ENCODE measurements at regions not wholly inside any gene's neighbourhood (a gene's known extent, or its start where the extent isn't known, plus 50 kb on each side); places are given as distances from the start of the nearest gene placed in this dataset.

DNA sequence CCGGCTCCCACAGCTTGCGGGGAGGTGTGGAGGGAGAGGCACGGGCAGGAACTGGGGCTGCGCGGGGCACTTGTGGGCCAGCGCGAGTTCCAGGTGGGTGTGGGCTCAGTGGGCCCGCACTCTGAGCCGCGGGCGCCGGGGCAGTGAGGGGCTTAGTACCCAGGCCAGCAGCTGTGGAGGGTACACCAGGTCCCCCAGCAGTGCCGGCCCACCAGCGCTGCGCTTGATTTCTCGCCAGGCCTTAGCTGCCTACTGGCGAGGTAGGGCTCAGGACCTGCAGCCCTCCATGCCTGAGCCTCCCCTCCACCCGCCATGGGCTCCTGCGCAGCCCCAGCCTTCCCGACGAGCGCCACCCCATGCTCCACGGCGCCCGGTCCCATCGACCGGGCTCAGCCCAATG is 337.9 kb upstream of the ACVR2A start:
- no peak for DNase-seq (ENCODE audit: low spot score)

DNA sequence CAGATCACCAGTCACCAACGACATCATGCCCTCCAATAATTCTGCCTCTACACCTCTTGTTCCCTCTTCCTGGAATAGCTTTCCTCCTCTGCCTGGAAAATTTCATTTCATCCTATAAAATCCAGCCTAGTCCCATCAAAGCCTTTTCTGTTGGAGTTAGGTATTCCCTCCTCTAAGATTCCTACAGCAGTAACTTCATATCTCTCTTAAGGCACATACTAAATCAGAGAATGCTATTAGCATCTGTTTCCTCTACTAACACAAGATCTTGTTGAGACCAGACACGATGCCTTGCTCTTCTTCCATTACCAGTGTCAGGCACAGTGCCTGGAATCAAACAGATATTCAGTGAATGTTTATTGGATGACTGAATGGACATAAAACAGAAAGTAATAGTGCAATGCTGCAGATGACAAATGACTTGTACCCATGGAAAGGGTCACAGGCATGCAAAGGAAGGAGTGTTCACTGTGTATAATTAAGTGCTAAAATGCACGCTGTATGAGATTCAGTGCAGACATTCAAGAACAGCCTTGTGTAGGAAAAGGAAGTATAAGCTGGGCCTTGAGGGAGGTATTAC is 342.0 kb upstream of the ACVR2A start:
- DNase-seq (ENCODE audit: low spot score), result no peak

DNA sequence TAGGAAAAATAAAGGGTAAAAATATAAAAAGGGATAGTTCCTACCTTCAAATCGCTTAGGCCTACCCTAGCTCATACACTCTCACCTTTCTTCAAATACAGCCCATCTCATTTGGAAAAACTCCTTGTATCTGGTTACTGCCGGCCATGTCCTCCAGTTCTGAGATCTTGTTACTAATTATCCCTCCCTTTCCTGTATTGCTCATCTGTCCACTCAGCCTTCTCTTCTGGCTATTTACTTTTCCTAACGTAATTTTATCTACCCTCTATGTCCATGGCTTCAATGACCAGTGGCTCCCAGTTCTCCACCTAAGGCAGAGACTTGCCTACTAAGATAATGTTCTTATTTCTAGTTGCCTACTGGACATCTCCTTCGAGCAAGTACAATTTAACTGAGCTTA is 342.9 kb upstream of the ACVR2A start:
- no peak for DNase-seq (ENCODE audit: low spot score)

DNA sequence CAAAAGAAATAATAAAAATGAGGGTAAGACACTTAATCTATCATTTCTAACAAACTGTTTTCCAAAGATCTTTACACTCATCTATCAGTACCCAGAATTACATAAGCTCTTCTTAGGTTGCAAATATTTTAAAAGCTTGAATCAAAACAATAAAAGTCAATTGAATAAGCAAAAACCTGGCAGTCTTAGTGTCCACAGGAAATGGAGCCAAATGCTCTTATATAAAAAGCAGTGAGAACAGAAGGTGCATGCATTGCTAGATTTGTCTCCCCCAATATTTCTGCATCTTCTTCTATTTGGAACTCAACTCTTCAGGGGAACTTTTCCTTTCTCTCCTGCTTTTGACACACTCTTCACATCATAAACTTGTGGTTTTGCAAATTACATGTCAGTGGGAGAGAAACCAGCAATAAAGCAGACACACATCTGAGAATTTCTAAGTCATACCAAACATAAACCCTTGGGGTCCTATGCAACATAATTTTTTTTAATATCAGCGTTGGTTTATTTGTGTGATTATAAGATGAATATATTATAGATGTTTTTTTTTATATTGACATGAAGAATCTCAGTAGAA is 343.9 kb upstream of the ACVR2A start:
- DNase-seq (ENCODE audit: low spot score), result no peak

DNA sequence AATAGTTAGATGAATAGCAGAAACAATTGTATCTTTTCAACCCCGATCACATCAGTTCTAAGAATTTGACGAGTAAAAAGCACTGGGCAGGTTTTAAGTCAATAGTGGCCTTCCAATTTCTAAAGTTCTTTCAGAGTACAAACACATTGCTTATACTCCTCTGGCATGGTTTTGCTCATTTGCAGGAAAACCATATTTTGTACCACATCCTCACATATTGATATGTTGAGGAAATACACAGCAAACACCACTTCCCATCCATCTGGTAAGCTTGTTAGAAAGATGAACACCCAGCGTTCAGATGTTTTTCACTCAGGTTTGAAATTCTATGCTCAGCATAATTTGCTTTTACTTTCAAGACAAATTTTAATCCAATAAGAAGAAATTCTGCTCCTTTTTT is 344.6 kb upstream of the ACVR2A start:
- no peak for DNase-seq (ENCODE audit: low spot score)

DNA sequence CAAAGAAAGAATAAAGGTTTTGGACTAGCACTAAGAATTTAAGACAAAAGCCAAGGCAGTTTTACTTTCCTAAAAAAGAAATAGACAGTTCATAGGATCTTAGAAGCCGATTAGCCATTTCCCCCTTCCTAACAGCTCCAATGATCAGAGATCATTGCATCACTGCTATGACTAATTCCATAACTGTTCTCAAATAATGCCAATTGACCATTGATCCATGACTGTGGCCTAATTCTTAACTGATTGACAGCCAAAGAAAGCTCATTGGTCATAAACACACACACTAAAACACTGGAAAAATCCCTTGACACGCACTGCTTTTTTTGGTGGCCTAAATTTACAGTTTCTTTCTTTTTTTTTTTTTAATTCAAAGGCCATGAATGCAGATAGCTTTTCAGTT is 345.0 kb upstream of the ACVR2A start:
- DNase-seq (ENCODE audit: low spot score), result no peak

DNA sequence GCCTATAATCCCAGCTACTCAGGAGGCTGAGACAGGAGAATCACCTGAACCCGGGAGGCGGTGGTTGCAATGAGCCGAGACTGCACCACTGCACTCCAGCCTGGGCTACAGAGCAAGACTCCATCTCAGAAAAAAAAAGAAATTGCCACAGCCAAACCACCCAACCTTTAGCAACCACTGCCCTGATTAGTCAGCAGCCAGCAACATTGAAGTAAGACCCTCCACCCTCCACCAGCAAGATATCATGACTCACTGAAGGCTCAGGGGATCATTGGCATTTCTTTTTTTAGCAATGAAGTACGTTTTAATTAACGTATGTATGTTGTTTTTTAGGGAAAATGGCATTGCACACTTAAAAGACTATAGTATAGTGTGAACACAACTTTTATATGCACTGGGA is 349.1 kb upstream of the ACVR2A start:
- DNase-seq (ENCODE audit: low spot score), result no peak

DNA sequence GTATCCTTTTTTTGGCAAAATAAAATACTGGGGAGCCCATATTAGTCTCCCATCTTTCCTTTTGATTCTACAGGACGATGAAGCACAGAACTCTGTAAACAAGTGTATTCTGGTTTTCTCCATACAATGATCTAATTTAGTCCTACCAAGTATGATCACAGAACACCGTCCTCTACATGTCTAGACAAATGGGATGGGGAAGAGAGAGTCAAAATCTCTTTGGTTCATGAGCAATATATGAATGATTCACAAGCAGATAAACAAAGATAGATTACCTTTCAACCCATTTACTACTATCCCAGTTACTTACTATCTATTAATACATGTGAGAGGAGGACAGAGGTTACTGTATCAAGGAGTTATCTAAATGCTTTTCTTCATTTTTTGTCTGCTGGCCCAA is 352.4 kb upstream of the ACVR2A start:
- no peak for DNase-seq (ENCODE audit: low spot score)

DNA sequence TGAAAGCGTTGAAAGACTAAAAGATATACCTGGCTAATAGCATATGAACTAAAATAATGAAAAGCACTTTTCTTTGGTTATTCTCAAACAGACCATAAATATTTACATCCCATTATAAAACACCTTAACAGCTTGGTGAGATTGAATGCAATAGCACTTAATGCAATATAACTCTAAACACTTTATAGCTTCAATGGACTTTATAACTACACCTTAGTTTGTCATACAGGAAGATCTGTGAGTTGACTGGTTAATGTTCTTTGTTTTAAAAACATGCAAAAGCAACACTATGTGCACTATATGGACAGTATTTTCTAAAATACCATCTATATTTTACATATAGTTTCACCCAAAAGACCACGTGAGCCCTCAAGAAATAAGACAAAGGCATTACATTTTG is 353.3 kb upstream of the ACVR2A start:
- DNase-seq (ENCODE audit: low spot score), result no peak

DNA sequence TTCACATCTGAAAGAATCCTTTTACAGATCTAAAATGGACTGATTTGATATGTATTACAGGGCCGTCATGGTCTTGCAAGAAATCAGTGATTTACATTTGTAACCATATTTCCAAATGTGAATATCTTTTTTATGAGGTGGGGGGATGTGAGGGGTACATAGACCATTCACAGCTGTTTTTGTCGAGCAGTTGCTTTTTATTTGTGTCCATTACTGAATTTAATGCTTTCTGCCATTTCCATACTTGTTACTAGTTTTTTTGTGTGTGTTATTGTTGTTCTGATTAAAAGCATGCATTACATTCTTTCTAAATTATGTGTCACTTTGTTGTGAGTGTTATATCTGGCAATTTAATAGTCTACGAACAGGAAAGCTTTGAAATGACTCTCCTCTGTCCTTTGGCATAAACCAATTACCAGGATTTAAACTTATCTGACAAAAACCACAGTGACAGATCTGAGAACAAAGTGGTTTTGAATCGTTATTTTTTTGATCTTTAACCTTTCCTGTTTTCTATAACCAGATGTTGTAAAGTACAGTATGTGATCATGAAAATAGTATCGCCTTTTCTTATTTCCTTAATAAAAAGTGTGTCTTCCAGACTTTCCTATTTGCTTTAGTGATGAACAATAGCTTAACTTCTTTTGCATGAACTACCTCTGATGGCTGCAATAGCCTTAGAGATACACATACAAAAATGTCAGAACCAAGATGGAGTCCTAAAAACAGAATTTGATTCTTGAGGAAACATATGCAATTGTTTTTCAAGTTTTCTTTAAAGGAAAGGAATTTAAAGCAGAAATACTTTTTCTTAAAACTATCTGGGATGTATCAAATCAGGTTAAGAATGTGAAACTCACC is 354.2 kb upstream of the ACVR2A start:
- peak; percentile 5 for DNase-seq (ENCODE audit: low spot score)

DNA sequence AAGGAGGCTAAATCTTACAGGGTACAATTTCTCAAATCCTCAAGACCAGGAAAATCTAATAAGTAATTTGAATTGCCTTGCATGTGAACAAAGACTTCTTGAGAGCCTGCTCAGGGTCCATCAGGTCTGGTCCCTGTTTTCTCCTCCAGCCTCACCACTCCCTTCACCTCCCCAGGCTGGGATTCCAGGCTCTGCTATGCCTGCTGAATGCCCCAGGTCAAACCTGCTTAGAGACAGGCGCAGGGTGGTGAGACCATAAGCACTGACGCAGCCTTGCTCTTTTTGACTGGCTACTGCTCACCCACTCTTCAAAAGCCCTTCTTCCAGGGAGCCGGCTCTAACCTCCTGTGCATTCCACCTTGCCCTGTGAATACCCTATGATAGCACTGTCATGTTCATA is 356.4 kb upstream of the ACVR2A start:
- DNase-seq (ENCODE audit: low spot score), result peak; percentile 2

DNA sequence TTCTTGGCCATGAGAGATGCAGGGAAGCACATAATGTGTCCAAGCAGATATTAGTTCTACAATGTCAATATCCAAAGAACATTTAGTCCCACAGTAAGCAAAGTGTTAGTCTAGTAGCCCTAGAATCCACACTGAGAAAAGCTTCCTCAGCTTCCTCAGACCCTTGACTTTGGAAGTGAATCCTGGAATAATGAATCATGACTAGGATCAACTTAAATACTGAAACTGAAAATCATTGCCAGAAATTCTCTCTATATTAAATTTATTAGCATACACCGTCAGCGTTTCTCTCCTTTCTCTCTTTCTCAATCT is 356.9 kb upstream of the ACVR2A start:
- no peak for DNase-seq (ENCODE audit: low spot score)

DNA sequence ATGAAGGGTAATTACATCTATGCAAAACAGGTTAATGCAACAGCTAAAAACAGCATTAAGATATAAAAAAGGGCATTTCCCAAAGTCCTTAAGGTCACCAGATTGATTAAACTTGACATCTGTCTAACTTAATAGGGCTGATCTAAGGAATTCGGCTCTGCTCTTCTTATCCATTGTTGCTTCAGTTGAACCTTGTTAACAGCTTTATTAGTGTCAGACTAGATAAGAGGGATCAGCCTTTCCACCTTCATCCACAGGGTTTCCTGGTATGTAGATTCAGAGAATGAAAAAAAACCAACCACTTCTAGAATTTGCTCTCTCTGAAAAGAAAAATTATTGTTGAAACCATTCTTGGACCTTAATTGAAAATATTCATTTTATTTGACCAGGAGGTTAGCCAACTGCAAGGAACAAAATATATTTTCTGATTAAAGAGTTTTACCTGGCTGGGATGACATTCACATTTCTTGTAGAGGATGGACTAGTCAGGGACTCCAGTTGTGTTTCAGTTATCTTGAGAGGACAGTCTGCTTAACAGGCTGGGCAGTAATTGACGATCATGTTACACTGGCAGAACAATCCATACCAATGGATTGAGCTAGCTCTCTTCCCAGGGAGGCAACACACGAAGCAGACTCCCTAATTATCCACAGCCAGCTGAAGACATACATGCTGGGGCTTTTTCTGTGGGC is 357.4 kb upstream of the ACVR2A start:
- DNase-seq (ENCODE audit: low spot score), result peak; percentile 53

DNA sequence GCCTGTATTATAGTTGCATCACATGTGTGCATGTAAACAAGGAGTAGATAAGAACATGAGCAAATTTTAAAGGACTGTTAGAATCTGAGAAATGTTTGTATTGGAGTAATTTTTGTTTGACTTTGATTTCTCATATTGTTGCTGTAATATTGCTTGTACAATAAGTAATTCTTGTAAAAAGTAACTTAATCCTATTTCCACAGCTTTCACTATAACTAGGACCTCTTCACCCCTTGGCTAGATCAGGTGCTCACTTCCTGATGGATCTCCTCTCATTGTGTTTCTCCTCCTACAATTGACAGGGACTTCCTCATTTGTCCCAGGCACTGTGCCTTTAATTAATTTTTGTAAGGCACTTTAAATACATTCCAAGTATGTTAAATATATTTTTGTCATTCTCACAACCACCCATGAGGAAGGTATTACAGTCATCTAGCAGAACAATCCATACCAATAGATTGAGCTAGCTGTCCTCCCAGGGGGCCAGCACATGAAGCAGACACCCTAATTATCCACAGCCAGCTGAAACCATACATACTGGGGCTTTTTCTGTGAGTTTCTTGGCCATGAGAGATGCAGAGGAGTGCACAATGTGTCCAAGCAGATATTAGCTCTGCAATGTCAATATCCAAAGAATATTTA is 359.5 kb upstream of the ACVR2A start:
- no peak for DNase-seq (ENCODE audit: low spot score)

DNA sequence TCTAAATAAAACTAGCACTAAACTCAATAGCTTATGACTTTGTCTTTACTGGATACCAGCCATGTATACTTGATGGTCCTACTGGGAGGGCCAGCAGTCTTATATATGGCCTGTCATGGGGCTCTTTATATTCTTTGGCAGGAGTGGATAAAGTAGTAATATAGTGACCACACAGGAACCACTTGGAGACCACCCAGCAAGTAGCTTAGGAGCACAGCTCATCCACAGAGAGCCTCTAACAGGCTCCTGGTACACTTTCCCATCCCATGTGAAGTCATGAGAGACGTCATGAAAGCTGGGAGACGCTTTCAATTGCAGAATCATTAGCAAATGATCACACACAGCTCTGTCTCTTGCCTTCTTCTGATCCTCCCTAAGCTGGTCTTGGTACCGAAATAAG is 360.9 kb upstream of the ACVR2A start:
- no peak for DNase-seq (ENCODE audit: low spot score)

DNA sequence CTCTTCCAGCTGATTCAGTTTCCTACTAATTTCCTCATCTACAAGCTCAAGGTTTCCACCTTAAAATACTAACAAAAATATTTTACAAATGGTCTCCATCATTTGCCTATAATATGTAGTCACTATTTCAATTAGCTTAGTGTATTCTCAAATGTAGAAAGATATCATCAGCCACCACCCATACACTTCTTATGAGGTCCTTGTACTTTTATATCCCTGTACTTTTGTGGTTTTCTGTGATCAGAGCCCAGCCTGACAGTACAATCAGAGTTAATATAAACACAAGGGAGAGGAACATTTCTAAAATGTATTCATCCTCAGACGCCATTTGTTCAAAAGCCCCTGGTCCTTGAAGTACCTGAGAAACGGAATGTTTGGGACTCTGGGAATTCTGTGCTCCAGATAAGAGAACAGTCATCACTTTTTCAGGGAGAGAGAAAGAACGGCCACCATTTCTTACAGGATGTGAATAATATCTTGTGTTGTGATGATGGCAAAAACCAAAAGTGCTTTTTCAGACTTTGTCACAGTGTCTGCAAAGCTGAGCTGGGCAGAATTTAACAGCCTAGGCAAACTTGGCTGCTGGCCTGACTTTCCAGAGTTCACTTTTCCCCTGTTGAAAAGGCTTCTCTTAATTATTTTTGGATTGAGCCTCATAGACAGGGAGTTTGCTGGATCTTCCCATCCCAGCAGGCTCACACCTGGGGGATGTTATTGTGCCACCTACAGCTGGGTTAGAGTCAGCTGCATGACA is 361.7 kb upstream of the ACVR2A start:
- DNase-seq (ENCODE audit: low spot score), result no peak

DNA sequence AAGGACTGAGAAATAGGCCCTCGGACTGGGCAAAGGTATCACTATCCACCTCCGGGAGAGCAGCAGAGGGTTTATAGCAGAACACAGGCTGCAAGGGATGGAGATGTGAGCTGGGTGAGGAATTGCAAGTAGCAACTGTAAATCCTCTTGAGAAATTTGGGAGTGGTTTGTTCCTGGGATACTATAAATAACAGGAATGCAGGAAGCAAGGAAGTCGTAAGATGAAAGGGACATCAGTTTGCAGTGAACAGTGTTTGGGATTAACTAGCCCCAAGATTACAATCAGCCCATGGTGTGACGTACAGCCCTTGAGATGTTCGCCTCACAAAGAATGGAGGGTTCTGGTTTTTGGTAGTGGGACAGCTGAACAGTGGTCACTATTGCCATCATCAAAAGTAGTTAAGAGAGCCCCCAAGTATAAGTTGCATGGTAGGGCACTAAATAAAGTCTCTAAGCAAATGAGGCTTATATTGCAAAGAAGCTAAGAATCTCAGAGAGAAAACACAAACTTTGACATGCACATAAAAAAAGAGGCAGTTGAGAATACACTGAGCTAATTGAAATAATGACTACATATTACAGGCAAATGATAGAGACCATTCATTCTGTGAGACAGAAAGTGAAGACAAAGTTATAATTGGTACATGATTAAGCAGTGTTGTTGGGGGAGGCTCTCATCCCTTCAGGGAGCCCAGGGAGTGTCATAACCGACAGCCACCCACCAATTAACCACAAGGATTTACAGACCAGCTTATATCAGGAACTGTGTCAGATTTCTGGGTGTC is 362.5 kb upstream of the ACVR2A start:
- no peak for DNase-seq (ENCODE audit: low spot score)

DNA sequence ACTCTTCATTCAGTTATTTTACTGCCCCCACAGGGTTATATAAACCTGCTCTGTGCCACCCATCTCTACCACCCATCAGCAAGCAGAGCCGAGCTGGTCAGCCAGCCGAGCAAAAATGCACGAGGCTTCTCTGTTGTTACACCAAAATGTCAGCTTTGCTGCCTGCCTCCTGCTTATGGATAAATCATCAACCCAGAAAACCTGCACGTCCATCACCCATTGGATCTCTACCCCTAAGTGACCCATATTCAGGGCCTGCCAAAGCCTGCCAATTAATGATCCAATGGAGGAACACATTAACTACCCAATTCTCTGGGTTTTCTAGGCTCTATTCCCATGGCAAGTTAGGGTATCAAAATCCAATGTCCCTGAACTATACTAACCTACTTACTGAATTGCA is 365.5 kb upstream of the ACVR2A start:
- DNase-seq (ENCODE audit: low spot score), result no peak

DNA sequence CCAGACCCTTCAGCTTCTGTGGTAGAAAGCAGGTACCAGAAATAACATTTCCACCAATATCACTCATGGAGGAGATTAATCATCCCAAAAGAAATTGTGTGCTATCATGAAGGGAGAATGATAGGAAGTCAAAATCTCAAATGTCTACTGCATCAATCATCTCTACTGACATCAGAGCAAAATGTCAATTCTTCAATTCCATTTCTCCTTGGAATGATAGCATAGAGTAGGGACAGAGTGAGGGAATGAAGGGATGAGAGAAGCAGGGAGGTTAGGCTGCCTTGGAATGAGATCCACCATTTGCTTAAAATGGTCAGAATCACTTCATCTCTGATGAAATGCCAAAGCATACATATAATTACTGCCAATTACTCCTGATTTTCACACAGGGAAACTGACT is 371.8 kb upstream of the ACVR2A start:
- DNase-seq (ENCODE audit: low spot score), result no peak

DNA sequence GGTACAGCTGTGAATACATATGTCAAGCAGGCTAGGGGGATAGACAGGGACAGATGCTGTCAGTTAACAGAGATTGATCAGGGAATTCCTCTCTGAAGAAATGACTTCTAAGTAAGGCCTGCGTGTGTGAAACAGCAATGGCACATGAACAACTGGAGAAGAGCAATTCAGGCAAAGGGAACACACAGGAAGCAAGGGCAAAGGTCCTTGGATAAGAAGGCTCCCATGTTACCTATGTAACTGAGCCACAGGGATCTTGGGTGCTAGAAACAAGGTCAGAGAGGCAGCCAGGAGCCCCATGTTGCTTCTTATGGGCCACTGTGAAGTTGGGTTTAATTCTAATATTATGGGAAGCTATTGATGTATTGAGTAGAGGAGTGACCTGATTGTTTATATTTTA is 373.7 kb upstream of the ACVR2A start:
- no peak for DNase-seq (ENCODE audit: low spot score)

DNA sequence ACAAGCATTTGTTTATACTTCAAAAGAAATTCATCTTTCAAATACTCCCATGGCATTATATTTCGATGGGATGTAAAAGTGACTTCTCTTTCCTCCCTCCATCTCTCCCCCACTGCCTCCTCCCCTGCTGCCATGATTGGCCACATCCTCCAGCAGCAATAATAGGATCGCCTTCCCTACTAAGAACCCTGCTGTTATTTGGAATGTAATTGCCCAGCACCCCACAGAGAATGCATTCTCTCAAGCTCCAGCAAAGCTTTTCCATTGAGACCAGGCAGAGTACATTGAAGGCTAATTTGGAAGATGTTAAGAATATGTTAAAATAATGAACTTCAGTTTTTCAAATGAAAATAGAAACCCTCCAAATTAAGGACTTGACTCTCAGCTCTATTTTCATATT is 375.4 kb upstream of the ACVR2A start:
- no peak for DNase-seq (ENCODE audit: low spot score)

All from SK-N-DZ (cell line).